Loucy (cell line): ENCODE measurements at regions not wholly inside any gene's neighbourhood (a gene's known extent, or its start where the extent isn't known, plus 50 kb on each side); places are given as distances from the start of the nearest gene placed in this dataset.

Experiments used
- H2AFZ ChIP-seq: fragments of 200-600 bp; sonication (generic); 2 replicates; pipeline ENCODE4 v1.6.0; 2016; ENCODE audit warnings: antibody characterized with exemption, mild to moderate bottlenecking, low read length, moderate library complexity
- H3F3A ChIP-seq: fragments of 200-600 bp; 2 replicates; pipeline ENCODE4 v1.6.0; 2016; ENCODE audit warnings: antibody characterized with exemption, low read depth, mild to moderate bottlenecking
- H3K27me3 ChIP-seq: fragments of 200-600 bp; sonication (generic); 2 replicates; pipeline ENCODE4 v1.6.1; 2014; ENCODE audit warnings: low read length, mild to moderate bottlenecking; ENCODE audit not compliant: insufficient read depth, poor library complexity, severe bottlenecking
- H3K36me3 ChIP-seq: fragments of 200-600 bp; sonication (generic); 2 replicates; pipeline ENCODE4 v1.6.1; 2016; ENCODE audit warnings: low read length; ENCODE audit not compliant: insufficient read depth
- H3K4me1 ChIP-seq: fragments of 200-600 bp; sonication (generic); 2 replicates; pipeline ENCODE4 v1.5.1; 2014; ENCODE audit warnings: low read length, mild to moderate bottlenecking; ENCODE audit not compliant: insufficient read depth, poor library complexity, severe bottlenecking
- H3K4me2 ChIP-seq: fragments of 200-600 bp; sonication (generic); 2 replicates; pipeline ENCODE4 v1.6.0; 2014; ENCODE audit warnings: antibody characterized with exemption, low read length, low read depth, mild to moderate bottlenecking; ENCODE audit not compliant: poor library complexity, severe bottlenecking
- H3K4me3 ChIP-seq: fragments of 200-600 bp; sonication (generic); 2 replicates; pipeline ENCODE4 v1.5.1; 2014; ENCODE audit warnings: low read length, mild to moderate bottlenecking, mixed read lengths; ENCODE audit not compliant: poor library complexity, severe bottlenecking
- H3K79me2 ChIP-seq: fragments of 200-600 bp; sonication (generic); 2 replicates; pipeline ENCODE4 v1.6.1; 2014; ENCODE audit warnings: low read length; ENCODE audit not compliant: insufficient read depth
- H3K9ac ChIP-seq: fragments of 200-600 bp; sonication (generic); 2 replicates; pipeline ENCODE4 v1.6.0; 2014; ENCODE audit warnings: mild to moderate bottlenecking, low read depth, low read length, moderate library complexity; ENCODE audit not compliant: poor library complexity, severe bottlenecking
- H3K9me2 ChIP-seq: fragments of 200-600 bp; sonication (generic); replicated peaks from 2 replicates; pipeline ENCODE4 v1.6.1; 2016; ENCODE audit warnings: low read depth, low read length, mixed read lengths
- H3K9me3 ChIP-seq: fragments of 200-600 bp; sonication (generic); 2 replicates; pipeline ENCODE4 v1.6.1; 2014; ENCODE audit warnings: mild to moderate bottlenecking, antibody characterized with exemption, low read length, low read depth; ENCODE audit not compliant: insufficient read depth
- H4K20me1 ChIP-seq: fragments of 200-600 bp; sonication (generic); 2 replicates; pipeline ENCODE4 v1.6.0; 2014; ENCODE audit warnings: antibody characterized with exemption, low read length, mild to moderate bottlenecking; ENCODE audit not compliant: insufficient read depth, poor library complexity, severe bottlenecking
- EZH2phosphoT487 ChIP-seq: fragments of 200-600 bp; IDR thresholded peaks from 2 replicates; pipeline ENCODE4 v1.6.1; 2018; ENCODE audit warnings: antibody characterized with exemption, mild to moderate bottlenecking, moderate library complexity, borderline replicate concordance
- TF ChIP-seq, protein P1 (sequence below): fragments of 200-600 bp; sonication (generic); conservative IDR thresholded peaks from 2 replicates; pipeline ENCODE4 v1.5.1; 2014; ENCODE audit warnings: mild to moderate bottlenecking, antibody characterized with exemption, low read length

DNA sequence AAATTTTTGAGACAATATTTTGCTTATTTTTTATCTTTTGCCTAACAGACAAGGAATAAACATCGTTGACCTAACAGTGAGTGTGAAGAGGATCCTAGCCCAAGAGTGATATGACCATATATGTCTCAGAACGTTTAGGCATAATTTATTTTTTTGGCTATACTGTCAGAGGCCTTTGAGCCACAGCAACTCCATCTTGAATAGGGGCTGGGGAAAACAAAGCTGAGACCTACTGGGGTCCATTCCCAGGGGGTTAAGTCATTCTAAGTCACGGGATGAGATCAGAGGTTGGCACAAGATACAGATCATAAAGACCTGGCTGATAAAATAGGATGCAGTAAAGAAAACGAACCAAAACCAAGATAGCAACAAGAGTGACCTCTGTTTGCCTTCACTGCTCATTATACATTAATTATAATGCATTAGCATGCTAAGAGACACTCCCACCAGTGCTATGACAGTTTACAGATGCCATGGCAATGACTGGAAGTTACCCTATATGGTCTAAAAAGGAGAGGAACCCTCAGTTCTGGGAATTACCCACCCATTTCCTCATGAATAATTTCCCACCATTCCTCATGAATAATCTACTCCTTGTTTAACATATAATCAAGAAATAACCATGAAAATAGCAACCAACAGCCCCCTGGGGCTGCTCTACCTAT is 510.9 kb upstream of the PCDH9 start:
- Histone ChIP-seq H3K4me2 (no peak overlapping the region), H2AFZ (no peak overlapping the region)

DNA sequence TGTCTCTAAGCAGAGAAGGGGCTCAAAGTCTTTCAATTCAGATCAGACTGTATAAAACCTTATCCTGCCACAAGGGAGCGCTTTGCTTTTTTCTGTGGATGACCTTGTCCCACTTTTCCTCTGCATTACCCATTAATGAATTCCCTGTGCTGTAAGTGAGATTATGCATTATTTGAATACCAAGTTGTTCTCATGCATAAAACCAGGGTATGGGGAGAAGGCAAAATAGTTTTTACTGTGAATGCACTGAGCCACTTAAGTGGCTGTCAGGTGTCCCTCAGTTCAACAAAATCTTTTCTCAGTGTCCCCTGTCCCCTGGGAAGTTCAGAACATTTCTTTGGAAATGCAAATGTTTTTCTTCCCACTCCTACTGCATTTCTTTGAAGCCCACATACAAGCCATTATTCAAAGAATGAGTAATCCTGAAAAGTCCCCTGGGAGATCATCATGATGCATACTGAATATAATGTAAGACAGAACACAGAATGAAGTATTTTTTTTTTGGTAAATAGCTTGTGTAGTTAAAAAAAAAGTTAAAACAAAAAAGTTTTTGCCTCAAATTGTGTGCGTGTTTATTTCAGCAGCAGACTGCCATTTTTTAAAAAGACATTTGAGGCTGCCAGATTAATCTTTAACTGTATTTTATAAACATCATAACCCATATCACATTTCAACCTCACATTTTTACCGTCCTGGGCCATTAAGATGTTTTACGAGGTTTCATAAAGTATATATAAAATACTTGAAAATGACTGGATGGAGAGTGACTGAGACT is 506.7 kb upstream of the PCDH9 start:
- no peaks in the 10 kb centered on the region for H3K9me2 ChIP-seq
- TF ChIP-seq, protein P1, sequence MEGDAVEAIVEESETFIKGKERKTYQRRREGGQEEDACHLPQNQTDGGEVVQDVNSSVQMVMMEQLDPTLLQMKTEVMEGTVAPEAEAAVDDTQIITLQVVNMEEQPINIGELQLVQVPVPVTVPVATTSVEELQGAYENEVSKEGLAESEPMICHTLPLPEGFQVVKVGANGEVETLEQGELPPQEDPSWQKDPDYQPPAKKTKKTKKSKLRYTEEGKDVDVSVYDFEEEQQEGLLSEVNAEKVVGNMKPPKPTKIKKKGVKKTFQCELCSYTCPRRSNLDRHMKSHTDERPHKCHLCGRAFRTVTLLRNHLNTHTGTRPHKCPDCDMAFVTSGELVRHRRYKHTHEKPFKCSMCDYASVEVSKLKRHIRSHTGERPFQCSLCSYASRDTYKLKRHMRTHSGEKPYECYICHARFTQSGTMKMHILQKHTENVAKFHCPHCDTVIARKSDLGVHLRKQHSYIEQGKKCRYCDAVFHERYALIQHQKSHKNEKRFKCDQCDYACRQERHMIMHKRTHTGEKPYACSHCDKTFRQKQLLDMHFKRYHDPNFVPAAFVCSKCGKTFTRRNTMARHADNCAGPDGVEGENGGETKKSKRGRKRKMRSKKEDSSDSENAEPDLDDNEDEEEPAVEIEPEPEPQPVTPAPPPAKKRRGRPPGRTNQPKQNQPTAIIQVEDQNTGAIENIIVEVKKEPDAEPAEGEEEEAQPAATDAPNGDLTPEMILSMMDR = peak; percentile 58
- TF ChIP-seq EZH2phosphoT487 = no peak
- no peaks in the 10 kb centered on the region for H4K20me1 ChIP-seq
- no peaks in the 10 kb centered on the region for H3K27me3 ChIP-seq
- no peaks in the 10 kb centered on the region for H3K4me1 ChIP-seq
- no peak overlapping the region for H3K4me2 ChIP-seq
- H3K9ac ChIP-seq = no peak overlapping the region
- no peak overlapping the region for H2AFZ ChIP-seq
- no peak overlapping the region for H3K4me3 ChIP-seq
- H3K36me3 ChIP-seq = no peaks in the 10 kb centered on the region
- no peaks in the 10 kb centered on the region for H3K9me3 ChIP-seq
- no peaks in the 10 kb centered on the region for H3F3A ChIP-seq
- no peaks in the 10 kb centered on the region for H3K79me2 ChIP-seq

More for the DNA sequence above, 510.9 kb upstream of the PCDH9 start:
- no peaks in the 10 kb centered on the region for H3K79me2 ChIP-seq
- H3K4me1 ChIP-seq = no peaks in the 10 kb centered on the region
- no peaks in the 10 kb centered on the region for H3K9me3 ChIP-seq
- no peaks in the 10 kb centered on the region for H3K27me3 ChIP-seq
- H3F3A ChIP-seq = no peaks in the 10 kb centered on the region
- no peaks in the 10 kb centered on the region for H3K9me2 ChIP-seq
- H3K36me3 ChIP-seq = no peaks in the 10 kb centered on the region
- no peak overlapping the region for H3K9ac ChIP-seq
- TF ChIP-seq EZH2phosphoT487 = no peak
- TF ChIP-seq, protein P1 = no peak
- H4K20me1 ChIP-seq = no peaks in the 10 kb centered on the region
- H3K4me3 ChIP-seq = no peak overlapping the region

DNA sequence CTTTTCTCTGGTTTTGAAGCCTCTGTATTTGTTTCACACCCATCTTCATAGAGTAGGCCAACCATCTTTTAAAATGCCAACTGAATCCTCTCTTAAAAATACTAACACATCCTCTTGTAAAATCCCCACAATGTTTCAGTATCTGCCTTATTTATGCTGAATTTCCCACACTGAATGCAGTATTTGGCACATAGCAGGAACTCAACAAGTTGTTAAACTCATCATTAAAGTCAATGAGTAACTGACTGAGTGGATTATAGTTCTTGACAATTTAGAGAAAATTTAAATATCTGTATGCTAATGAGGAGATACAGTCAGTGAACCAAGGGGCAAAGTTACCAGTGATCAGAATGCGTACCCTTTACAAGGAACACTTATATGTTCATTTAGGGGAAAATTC is 505.5 kb upstream of the PCDH9 start:
- H3K9me2 ChIP-seq = no peaks in the 10 kb centered on the region
- no peaks in the 10 kb centered on the region for H3K4me1 ChIP-seq
- no peaks in the 10 kb centered on the region for H4K20me1 ChIP-seq
- no peak overlapping the region for H3K9ac ChIP-seq
- no peaks in the 10 kb centered on the region for H3K9me3 ChIP-seq
- H3K4me3 ChIP-seq = no peak overlapping the region
- H3K4me2 ChIP-seq = no peak overlapping the region
- no peak overlapping the region for H2AFZ ChIP-seq
- H3K27me3 ChIP-seq = no peaks in the 10 kb centered on the region
- H3F3A ChIP-seq = no peaks in the 10 kb centered on the region
- H3K36me3 ChIP-seq = no peaks in the 10 kb centered on the region
- TF ChIP-seq, protein P1 = no peak
- TF ChIP-seq EZH2phosphoT487 = no peak
- H3K79me2 ChIP-seq = no peaks in the 10 kb centered on the region
